ENCODE measurements at regions not wholly inside any gene's neighbourhood (a gene's known extent, or its start where the extent isn't known, plus 50 kb on each side); places are given as distances from the start of the nearest gene placed in this dataset.

- no peak for DNase-seq
Measured at GRCh38 chr6:67300430-67301040, 1334.5 kb upstream of the ADGRB3 start.

GRCh38 chr6:67292169-67292568 lies 1342.9 kb upstream of the ADGRB3 start:
- no peak for DNase-seq

GRCh38 chr6:67287566-67287965 lies 1347.5 kb upstream of the ADGRB3 start:
- no peak for DNase-seq

GRCh38 chr6:67285770-67286495 lies 1349.1 kb upstream of the ADGRB3 start:
- no peak for DNase-seq

- DNase-seq: no peak
Measured at GRCh38 chr6:67277312-67277711, 1357.8 kb upstream of the ADGRB3 start.

GRCh38 chr6:67265996-67266921 lies 1368.8 kb upstream of the ADGRB3 start:
- DNase-seq: no peak

- DNase-seq: no peak
Measured at GRCh38 chr6:67252663-67253062, 1382.4 kb upstream of the ADGRB3 start.

- no peak for DNase-seq
Measured at GRCh38 chr6:67248077-67248476, 1387.0 kb upstream of the ADGRB3 start.

GRCh38 chr6:67244037-67244436 lies 1391.0 kb upstream of the ADGRB3 start:
- no peak for DNase-seq

GRCh38 chr6:67237277-67237676 lies 1397.8 kb upstream of the ADGRB3 start:
- no peak for DNase-seq

GRCh38 chr6:67231092-67231491 lies 1404.0 kb upstream of the ADGRB3 start:
- no peak for DNase-seq

- DNase-seq: no peak
Measured at GRCh38 chr6:67224989-67225388, 1410.1 kb upstream of the ADGRB3 start.

- no peak for DNase-seq
Measured at GRCh38 chr6:67221226-67221625, 1413.9 kb upstream of the ADGRB3 start.

- DNase-seq: no peak
Measured at GRCh38 chr6:67219346-67219745, 1415.7 kb upstream of the ADGRB3 start.

- no peak for DNase-seq
Measured at GRCh38 chr6:67212584-67212983, 1422.5 kb upstream of the ADGRB3 start.

GRCh38 chr6:67210450-67210849 lies 1424.6 kb upstream of the ADGRB3 start:
- DNase-seq: no peak

GRCh38 chr6:67201563-67201962 lies 1433.5 kb upstream of the ADGRB3 start:
- DNase-seq: no peak

- DNase-seq: no peak
Measured at GRCh38 chr6:67200626-67201403, 1434.3 kb upstream of the ADGRB3 start.

- no peak for DNase-seq
Measured at GRCh38 chr6:67199425-67199824, 1435.7 kb upstream of the ADGRB3 start.

- no peak for DNase-seq
Measured at GRCh38 chr6:67190733-67191132, 1444.3 kb upstream of the ADGRB3 start.

GRCh38 chr6:67184405-67184804 lies 1450.7 kb upstream of the ADGRB3 start:
- DNase-seq: no peak

- DNase-seq: no peak
Measured at GRCh38 chr6:67175101-67175500, 1460.0 kb upstream of the ADGRB3 start.

- no peak for DNase-seq
Measured at GRCh38 chr6:67165606-67166005, 1458.6 kb upstream of the EYS start.

Measured in CD4-positive, alpha-beta T cell treated with Interleukin-1 beta for 1 hour (primary cell).